HG02678 (cell line): ENCODE measurements at regions not wholly inside any gene's neighbourhood (a gene's known extent, or its start where the extent isn't known, plus 50 kb on each side); places are given as distances from the start of the nearest gene placed in this dataset.
A peak's percentile ranks its signal among the peaks of the same experiment; 100 is the strongest.
"Not testable (repeated sequence)": the region's sequence is repeated elsewhere in the genome, so short reads cannot be mapped to it uniquely, and the experiment has no call there.

Experiments
- ATAC-seq: cut with Tn5 transposase; IDR thresholded peaks from one replicate; pipeline ENCODE4 v1.9.1; 2021; ENCODE audit warnings: mild to moderate bottlenecking, moderate library complexity; ENCODE audit not compliant: unreplicated experiment

- no peak for ATAC-seq
These were observed 52.5 kb upstream of the WDFY3 start for GRCh38 chr4:85018983-85019382.

- no peak for ATAC-seq
These were observed 52.9 kb upstream of the WDFY3 start for GRCh38 chr4:85019411-85019810.

- no peak for ATAC-seq
These were observed 58.2 kb upstream of the WDFY3 start for GRCh38 chr4:85024671-85025070.

- no peak for ATAC-seq
These were observed 62.4 kb upstream of the WDFY3 start for GRCh38 chr4:85028910-85029309.

- ATAC-seq, result no peak
These were observed 63.0 kb upstream of the WDFY3 start for GRCh38 chr4:85029453-85029852.

GRCh38 chr4:85030156-85030555 is 63.7 kb upstream of the WDFY3 start:
- ATAC-seq, result no peak

GRCh38 chr4:85033838-85034237 is 67.3 kb upstream of the WDFY3 start:
- not testable (repeated sequence) for ATAC-seq

- no peak for ATAC-seq
These were observed 73.0 kb upstream of the WDFY3 start for GRCh38 chr4:85039526-85039925.

- ATAC-seq, result not testable (repeated sequence)
These were observed 77.5 kb upstream of the WDFY3 start for GRCh38 chr4:85043812-85044496.

GRCh38 chr4:85050736-85051135 is 84.2 kb upstream of the WDFY3 start:
- ATAC-seq, result no peak

- no peak for ATAC-seq
These were observed 85.0 kb upstream of the WDFY3 start for GRCh38 chr4:85051526-85051925.

GRCh38 chr4:85054925-85055324 is 88.4 kb upstream of the WDFY3 start:
- ATAC-seq, result not testable (repeated sequence)

GRCh38 chr4:85058551-85058950 is 92.1 kb upstream of the WDFY3 start:
- no peak for ATAC-seq

- ATAC-seq, result no peak
These were observed 95.5 kb upstream of the WDFY3 start for GRCh38 chr4:85061974-85062373.

- ATAC-seq, result no peak
These were observed 96.0 kb upstream of the WDFY3 start for GRCh38 chr4:85062466-85062865.

- no peak for ATAC-seq
These were observed 100.9 kb upstream of the WDFY3 start for GRCh38 chr4:85067342-85067741.

GRCh38 chr4:85078016-85078415 is 111.5 kb upstream of the WDFY3 start:
- ATAC-seq, result no peak

- ATAC-seq, result no peak
These were observed 114.7 kb upstream of the WDFY3 start for GRCh38 chr4:85081196-85081595.

GRCh38 chr4:85084371-85085094 is 118.0 kb upstream of the WDFY3 start:
- peak; percentile 84 for ATAC-seq

GRCh38 chr4:85086721-85087120 is 120.2 kb upstream of the WDFY3 start:
- ATAC-seq, result no peak

GRCh38 chr4:85092536-85092935 is 126.0 kb upstream of the WDFY3 start:
- no peak for ATAC-seq

GRCh38 chr4:85092943-85093342 is 126.5 kb upstream of the WDFY3 start:
- ATAC-seq, result no peak

- ATAC-seq, result no peak
These were observed 128.2 kb upstream of the WDFY3 start for GRCh38 chr4:85094735-85095134.
